ENCODE measurements at regions not wholly inside any gene's neighbourhood (a gene's known extent, or its start where the extent isn't known, plus 50 kb on each side); places are given as distances from the start of the nearest gene placed in this dataset.

DNA sequence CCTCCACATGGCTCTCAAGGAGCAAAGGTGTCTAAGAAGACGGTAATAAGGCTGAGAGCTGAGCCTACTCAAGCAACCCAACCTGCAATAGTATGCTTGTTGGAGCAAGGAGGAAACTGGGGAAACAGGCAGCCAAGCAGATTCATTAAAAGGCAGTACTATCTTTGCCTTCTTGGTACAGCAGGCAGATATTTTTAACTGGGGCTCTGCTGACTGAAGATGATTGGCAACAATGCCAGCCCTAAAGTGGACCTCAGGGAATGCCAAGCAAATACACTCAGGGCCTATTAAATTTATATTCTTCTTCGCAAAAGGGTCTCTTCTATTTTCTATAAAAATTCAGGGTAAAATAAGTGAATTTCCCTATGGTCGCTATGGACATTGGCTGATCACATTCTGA lies 109.4 kb upstream of the PCGF5 start:
- Histone ChIP-seq H3K9me2 (replicated peaks; ENCODE audit: low read depth, low read length) (no peaks in the 10 kb centered on the region), H3K79me2 (ENCODE audit: insufficient read depth, low read length) (no peaks in the 10 kb centered on the region), H4K20me1 (ENCODE audit: insufficient read depth, low read length, poor library complexity, severe bottlenecking) (no peaks in the 10 kb centered on the region), H3F3A (ENCODE audit: low read depth) (no peaks in the 10 kb centered on the region), H3K4me2 (ENCODE audit: low read depth, low read length, poor library complexity, severe bottlenecking) (no peak overlapping the region), H3K9me3 (ENCODE audit: insufficient read depth, low read depth, low read length) (no peaks in the 10 kb centered on the region), H3K4me1 (ENCODE audit: insufficient read depth, low read length, poor library complexity, severe bottlenecking) (no peaks in the 10 kb centered on the region), H3K9ac (ENCODE audit: low read depth, low read length, poor library complexity, severe bottlenecking) (no peak overlapping the region), H3K4me3 (ENCODE audit: low read length, poor library complexity, severe bottlenecking) (no peak overlapping the region), H3K27me3 (ENCODE audit: insufficient read depth, low read length, poor library complexity, severe bottlenecking) (no peaks in the 10 kb centered on the region), H3K36me3 (ENCODE audit: insufficient read depth, low read length) (no peaks in the 10 kb centered on the region), H2AFZ (ENCODE audit: low read length) (no peak overlapping the region)
- no peak for TF ChIP-seq EZH2phosphoT487 (IDR thresholded peaks at IDR 0.05; ENCODE audit: borderline replicate concordance)
- TF ChIP-seq, protein P1, sequence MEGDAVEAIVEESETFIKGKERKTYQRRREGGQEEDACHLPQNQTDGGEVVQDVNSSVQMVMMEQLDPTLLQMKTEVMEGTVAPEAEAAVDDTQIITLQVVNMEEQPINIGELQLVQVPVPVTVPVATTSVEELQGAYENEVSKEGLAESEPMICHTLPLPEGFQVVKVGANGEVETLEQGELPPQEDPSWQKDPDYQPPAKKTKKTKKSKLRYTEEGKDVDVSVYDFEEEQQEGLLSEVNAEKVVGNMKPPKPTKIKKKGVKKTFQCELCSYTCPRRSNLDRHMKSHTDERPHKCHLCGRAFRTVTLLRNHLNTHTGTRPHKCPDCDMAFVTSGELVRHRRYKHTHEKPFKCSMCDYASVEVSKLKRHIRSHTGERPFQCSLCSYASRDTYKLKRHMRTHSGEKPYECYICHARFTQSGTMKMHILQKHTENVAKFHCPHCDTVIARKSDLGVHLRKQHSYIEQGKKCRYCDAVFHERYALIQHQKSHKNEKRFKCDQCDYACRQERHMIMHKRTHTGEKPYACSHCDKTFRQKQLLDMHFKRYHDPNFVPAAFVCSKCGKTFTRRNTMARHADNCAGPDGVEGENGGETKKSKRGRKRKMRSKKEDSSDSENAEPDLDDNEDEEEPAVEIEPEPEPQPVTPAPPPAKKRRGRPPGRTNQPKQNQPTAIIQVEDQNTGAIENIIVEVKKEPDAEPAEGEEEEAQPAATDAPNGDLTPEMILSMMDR (conservative IDR thresholded peaks at IDR 0.05; ENCODE audit: low read length): no peak

DNA sequence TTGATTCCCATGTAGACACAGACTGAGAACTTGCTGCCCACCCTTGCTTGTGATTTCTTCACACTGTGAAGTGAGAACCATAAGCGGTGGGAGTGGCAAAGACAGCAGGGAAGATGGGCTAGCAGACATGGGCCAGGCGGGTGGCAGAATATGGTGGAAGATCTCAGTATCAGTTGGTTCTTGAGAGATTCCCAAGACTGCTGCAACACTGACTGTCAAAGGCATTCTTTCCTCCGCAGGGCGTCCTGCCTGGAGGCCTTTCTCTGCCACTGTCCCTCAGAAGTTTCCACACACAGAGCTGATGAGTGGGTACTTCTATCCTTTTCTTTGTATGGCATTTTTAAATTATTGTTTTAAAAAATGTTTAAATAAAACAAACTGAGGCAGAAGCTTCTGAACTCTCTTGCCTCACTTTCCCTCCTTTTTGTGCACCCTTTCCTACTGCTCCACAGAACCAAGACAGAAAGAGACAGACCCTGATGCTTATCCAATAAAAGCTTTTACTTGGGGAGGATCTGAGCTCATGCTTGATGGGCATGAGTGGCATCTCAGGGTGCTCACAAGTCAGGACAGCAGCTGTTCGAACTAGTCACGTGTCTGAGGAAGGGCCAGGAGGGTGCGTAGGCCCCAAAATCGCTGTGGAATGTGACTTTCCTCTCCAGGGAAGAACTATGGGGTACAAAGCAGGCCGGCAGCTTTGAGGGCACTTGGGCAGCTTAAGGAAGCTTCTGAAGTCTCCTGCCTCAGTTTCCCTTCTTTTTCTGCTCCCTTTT lies 104.7 kb upstream of the PCGF5 start:
- H3K4me1 ChIP-seq (ENCODE audit: insufficient read depth, low read length, poor library complexity, severe bottlenecking): no peaks in the 10 kb centered on the region
- no peak overlapping the region for H2AFZ ChIP-seq (ENCODE audit: low read length)
- no peaks in the 10 kb centered on the region for H3K36me3 ChIP-seq (ENCODE audit: insufficient read depth, low read length)
- H3K4me3 ChIP-seq (ENCODE audit: low read length, poor library complexity, severe bottlenecking): no peak overlapping the region
- H3K79me2 ChIP-seq (ENCODE audit: insufficient read depth, low read length): no peaks in the 10 kb centered on the region
- H4K20me1 ChIP-seq (ENCODE audit: insufficient read depth, low read length, poor library complexity, severe bottlenecking): no peaks in the 10 kb centered on the region
- H3K27me3 ChIP-seq (ENCODE audit: insufficient read depth, low read length, poor library complexity, severe bottlenecking): no peaks in the 10 kb centered on the region
- TF ChIP-seq EZH2phosphoT487 (IDR thresholded peaks at IDR 0.05; ENCODE audit: borderline replicate concordance): no peak
- TF ChIP-seq, protein P1 (conservative IDR thresholded peaks at IDR 0.05; ENCODE audit: low read length): no peak
- no peak overlapping the region for H3K9ac ChIP-seq (ENCODE audit: low read depth, low read length, poor library complexity, severe bottlenecking)
- no peaks in the 10 kb centered on the region for H3F3A ChIP-seq (ENCODE audit: low read depth)
- H3K4me2 ChIP-seq (ENCODE audit: low read depth, low read length, poor library complexity, severe bottlenecking): no peak overlapping the region
- H3K9me2 ChIP-seq (replicated peaks; ENCODE audit: low read depth, low read length): no peaks in the 10 kb centered on the region
- H3K9me3 ChIP-seq (ENCODE audit: insufficient read depth, low read depth, low read length): no peaks in the 10 kb centered on the region

DNA sequence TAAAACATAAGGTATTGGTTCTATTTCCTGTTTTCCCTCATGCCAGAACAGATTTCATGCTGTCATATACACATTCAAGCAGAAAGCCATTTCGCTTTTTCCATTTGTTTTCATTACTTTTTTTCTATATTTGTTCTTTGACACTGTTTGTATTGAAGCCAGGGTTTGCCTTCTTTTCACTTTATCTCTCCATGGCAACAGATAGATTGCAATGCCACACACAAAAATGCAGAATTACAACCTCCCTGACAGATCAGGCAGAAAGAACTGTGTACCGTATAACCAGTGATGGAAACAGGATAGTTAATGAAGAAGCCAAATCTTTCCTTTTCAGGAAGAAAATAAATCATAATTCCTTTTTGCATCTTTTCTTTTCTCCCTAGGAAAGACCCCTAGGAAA lies 103.0 kb upstream of the PCGF5 start:
- H3K9ac ChIP-seq (ENCODE audit: low read depth, low read length, poor library complexity, severe bottlenecking): no peak overlapping the region
- no peaks in the 10 kb centered on the region for H3K9me3 ChIP-seq (ENCODE audit: insufficient read depth, low read depth, low read length)
- no peaks in the 10 kb centered on the region for H3F3A ChIP-seq (ENCODE audit: low read depth)
- H3K4me1 ChIP-seq (ENCODE audit: insufficient read depth, low read length, poor library complexity, severe bottlenecking): no peaks in the 10 kb centered on the region
- TF ChIP-seq, protein P1 (conservative IDR thresholded peaks at IDR 0.05; ENCODE audit: low read length): no peak
- TF ChIP-seq EZH2phosphoT487 (IDR thresholded peaks at IDR 0.05; ENCODE audit: borderline replicate concordance): no peak
- H3K4me3 ChIP-seq (ENCODE audit: low read length, poor library complexity, severe bottlenecking): no peak overlapping the region
- no peaks in the 10 kb centered on the region for H3K36me3 ChIP-seq (ENCODE audit: insufficient read depth, low read length)
- no peaks in the 10 kb centered on the region for H4K20me1 ChIP-seq (ENCODE audit: insufficient read depth, low read length, poor library complexity, severe bottlenecking)
- no peaks in the 10 kb centered on the region for H3K9me2 ChIP-seq (replicated peaks; ENCODE audit: low read depth, low read length)
- no peak overlapping the region for H3K4me2 ChIP-seq (ENCODE audit: low read depth, low read length, poor library complexity, severe bottlenecking)
- H3K27me3 ChIP-seq (ENCODE audit: insufficient read depth, low read length, poor library complexity, severe bottlenecking): no peaks in the 10 kb centered on the region
- H3K79me2 ChIP-seq (ENCODE audit: insufficient read depth, low read length): no peaks in the 10 kb centered on the region
- H2AFZ ChIP-seq (ENCODE audit: low read length): no peak overlapping the region

Data from Loucy (cell line).